ENCODE measurements at regions not wholly inside any gene's neighbourhood (a gene's known extent, or its start where the extent isn't known, plus 50 kb on each side); places are given as distances from the start of the nearest gene placed in this dataset.

GRCh38 chr7:139159900-139160675, 50.6 kb upstream of the ZC3HAV1 start:
- 97% methylated on average over 10 of the region's 10 CpGs for WGBS, 2 donors
- intact Hi-C loops (cut with DNase I) = no loop called here
- no peak overlapping the region for H3K27ac ChIP-seq

DNA sequence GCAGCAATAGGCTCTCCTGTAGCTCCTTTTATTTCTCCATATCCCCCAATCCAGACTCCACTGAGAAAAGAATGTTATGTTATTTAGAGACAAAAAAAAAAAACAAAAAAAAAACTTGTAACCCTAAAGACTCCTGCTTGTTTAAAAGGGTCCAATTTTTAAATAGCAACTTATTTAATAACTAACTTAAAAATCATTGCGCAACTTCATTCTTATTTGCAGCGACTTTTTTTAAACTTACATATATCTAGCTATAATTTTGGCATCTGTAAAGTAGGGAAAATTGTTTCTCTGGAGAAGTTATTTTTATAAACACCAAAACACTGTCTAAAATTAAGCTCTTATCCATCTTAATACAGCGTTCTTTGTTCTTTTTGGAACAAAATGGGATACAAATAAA, 59.0 kb upstream of the ZC3HAV1 start:
- intact Hi-C loops (cut with DNase I) = no loop called here
- Histone ChIP-seq H3K9me3 (peaks cover 0 to 8% (median 0%) of the 10 kb centered on the region in 11 donors), H3K27ac (no peak overlapping the region), H3K4me1 (no peaks in the 10 kb centered on the region), H3K27me3 (no peaks in the 10 kb centered on the region), H3K4me3 (no peak overlapping the region), H3K36me3 (no peaks in the 10 kb centered on the region)
- ATAC-seq = no peak
- TF ChIP-seq CTCF (IDR thresholded peaks at IDR 0.05) = no peak
- WGBS, 2 donors = 71 to 79% methylated on average over 3 of the region's 3 CpGs
- DNase-seq = no peak

More at GRCh38 chr7:139159900-139160675, 50.6 kb upstream of the ZC3HAV1 start:
- Histone ChIP-seq H3K4me3 (no peak overlapping the region), H3K4me1 (no peaks in the 10 kb centered on the region), H3K9me3 (peaks cover 0 to 24% (median 13%) of the 10 kb centered on the region in 11 donors), H3K36me3 (peaks cover 0 to 35% (median 0%) of the 10 kb centered on the region in 9 donors), H3K27me3 (no peaks in the 10 kb centered on the region)
- ATAC-seq (no peak), DNase-seq (no peak)
- no peak for TF ChIP-seq CTCF (IDR thresholded peaks at IDR 0.05)

DNA sequence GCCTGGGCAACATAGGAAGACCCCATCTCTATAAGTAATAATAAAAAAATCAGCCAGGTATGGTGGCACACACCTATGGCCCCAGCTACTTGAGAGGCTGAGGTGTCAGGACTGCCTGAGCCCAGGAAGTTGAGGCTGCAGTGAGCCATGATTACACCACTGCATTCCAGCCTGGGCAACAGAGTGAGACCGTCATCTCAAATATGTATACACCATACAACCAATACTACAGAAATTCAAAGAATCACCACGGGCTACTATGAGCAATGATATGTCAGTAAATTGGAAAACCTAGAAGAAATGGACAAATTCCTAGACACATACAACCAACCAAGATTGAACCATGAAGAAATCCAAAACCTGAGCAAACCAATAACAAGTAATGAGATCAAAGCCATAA, 60.3 kb upstream of the ZC3HAV1 start:
- intact Hi-C loops (cut with DNase I) = no loop called here
- no peak for ATAC-seq
- Histone ChIP-seq H3K27me3 (no peaks in the 10 kb centered on the region), H3K9me3 (peaks cover 0 to 8% (median 0%) of the 10 kb centered on the region in 11 donors), H3K36me3 (no peaks in the 10 kb centered on the region), H3K4me1 (no peaks in the 10 kb centered on the region), H3K27ac (no peak overlapping the region), H3K4me3 (no peak overlapping the region)
- no peak for DNase-seq
- WGBS, 2 donors = 97 to 99% methylated on average over 2 of the region's 2 CpGs
- no peak for TF ChIP-seq CTCF (IDR thresholded peaks at IDR 0.05)

GRCh38 chr7:139172775-139173174, 58.3 kb upstream of the UBN2 start:
- Histone ChIP-seq H3K4me3 (no peak overlapping the region), H3K27ac (no peak overlapping the region), H3K36me3 (no peaks in the 10 kb centered on the region), H3K9me3 (peaks cover 0 to 8% (median 0%) of the 10 kb centered on the region in 11 donors), H3K4me1 (no peaks in the 10 kb centered on the region), H3K27me3 (no peaks in the 10 kb centered on the region)
- DNase-seq (no peak), ATAC-seq (no peak)
- TF ChIP-seq CTCF (IDR thresholded peaks at IDR 0.05) = no peak
- WGBS, 2 donors = 96% methylated on average over 7 of the region's 7 CpGs
- intact Hi-C loops (cut with DNase I) = no loop called here
